MM.1S (cell line): ENCODE measurements at regions not wholly inside any gene's neighbourhood (a gene's known extent, or its start where the extent isn't known, plus 50 kb on each side); places are given as distances from the start of the nearest gene placed in this dataset.
A peak's percentile ranks its signal among the peaks of the same experiment; 100 is the strongest.

Experiments used
- DNase-seq: peaks from one replicate; pipeline ENCODE4 v3.0.0-alpha.2; 2015
- H2AFZ ChIP-seq: fragments of 300-600 bp; sonication (generic); 2 replicates; pipeline ENCODE4 v1.6.0; 2016; ENCODE audit warnings: antibody characterized with exemption, low read length
- H3F3A ChIP-seq: fragments of 300-600 bp; sonication (generic); 2 replicates; pipeline ENCODE4 v1.6.1; 2016; ENCODE audit warnings: mild to moderate bottlenecking, antibody characterized with exemption, low read length, moderate library complexity, mixed read lengths; ENCODE audit not compliant: insufficient read depth
- H3K27ac ChIP-seq: fragments of 300-600 bp; sonication (generic); 2 replicates; pipeline ENCODE4 v1.5.1; 2016; ENCODE audit warnings: mild to moderate bottlenecking, low read length
- H3K27me3 ChIP-seq: fragments of 300-600 bp; sonication (generic); replicated peaks from 2 replicates; pipeline ENCODE4 v1.6.0; 2016; ENCODE audit warnings: low read length; ENCODE audit not compliant: insufficient read depth
- H3K36me3 ChIP-seq: fragments of 300-600 bp; sonication (generic); replicated peaks from 2 replicates; pipeline ENCODE4 v1.6.1; 2016; ENCODE audit warnings: mild to moderate bottlenecking, low read length, mixed read lengths; ENCODE audit not compliant: insufficient read depth
- H3K4me1 ChIP-seq: fragments of 300-600 bp; sonication (generic); 2 replicates; pipeline ENCODE4 v1.6.1; 2016; ENCODE audit warnings: low read length, mixed read lengths
- H3K4me2 ChIP-seq: fragments of 300-600 bp; sonication (generic); 2 replicates; pipeline ENCODE4 v1.6.0; 2016; ENCODE audit warnings: low read depth, low read length
- H3K4me3 ChIP-seq: fragments of 300-600 bp; sonication (generic); 2 replicates; pipeline ENCODE4 v1.5.1; 2016; ENCODE audit warnings: low read length, mixed read lengths
- H3K79me2 ChIP-seq: fragments of 300-600 bp; sonication (generic); 2 replicates; pipeline ENCODE4 v1.6.1; 2016; ENCODE audit warnings: mixed run types, low read length, mixed read lengths
- H3K9ac ChIP-seq: fragments of 300-600 bp; sonication (generic); 2 replicates; pipeline ENCODE4 v1.6.1; 2016; ENCODE audit warnings: low read length, mixed read lengths
- H3K9me2 ChIP-seq: fragments of 300-600 bp; sonication (generic); replicated peaks from 2 replicates; pipeline ENCODE4 v1.6.1; 2016; ENCODE audit warnings: mild to moderate bottlenecking, low read length, mixed read lengths; ENCODE audit not compliant: insufficient read depth
- H3K9me3 ChIP-seq: fragments of 300-600 bp; sonication (generic); replicated peaks from 2 replicates; pipeline ENCODE4 v1.6.1; 2016; ENCODE audit warnings: mild to moderate bottlenecking, low read length, mixed read lengths; ENCODE audit not compliant: insufficient read depth
- H4K20me1 ChIP-seq: fragments of 300-600 bp; sonication (generic); 2 replicates; pipeline ENCODE4 v1.6.1; 2016; ENCODE audit warnings: mild to moderate bottlenecking, low read length, moderate library complexity, mixed read lengths; ENCODE audit not compliant: insufficient read depth
- EZH2 ChIP-seq: fragments of 300-600 bp; sonication (generic); optimal IDR thresholded peaks from 2 replicates; pipeline ENCODE3; 2017; ENCODE audit warnings: low read depth, mild to moderate bottlenecking, antibody characterized with exemption, low read length, mixed read lengths
- EZH2phosphoT487 ChIP-seq: fragments of 300-600 bp; sonication (generic); IDR thresholded peaks from 2 replicates; pipeline ENCODE4 v1.6.1; 2018; ENCODE audit warnings: antibody characterized with exemption, low read length
- TF ChIP-seq, protein P1 (sequence below): fragments of 300-600 bp; sonication (generic); IDR thresholded peaks from 2 replicates; pipeline ENCODE4 v1.5.1; 2016; ENCODE audit warnings: antibody characterized with exemption, low read length, mixed read lengths

DNA sequence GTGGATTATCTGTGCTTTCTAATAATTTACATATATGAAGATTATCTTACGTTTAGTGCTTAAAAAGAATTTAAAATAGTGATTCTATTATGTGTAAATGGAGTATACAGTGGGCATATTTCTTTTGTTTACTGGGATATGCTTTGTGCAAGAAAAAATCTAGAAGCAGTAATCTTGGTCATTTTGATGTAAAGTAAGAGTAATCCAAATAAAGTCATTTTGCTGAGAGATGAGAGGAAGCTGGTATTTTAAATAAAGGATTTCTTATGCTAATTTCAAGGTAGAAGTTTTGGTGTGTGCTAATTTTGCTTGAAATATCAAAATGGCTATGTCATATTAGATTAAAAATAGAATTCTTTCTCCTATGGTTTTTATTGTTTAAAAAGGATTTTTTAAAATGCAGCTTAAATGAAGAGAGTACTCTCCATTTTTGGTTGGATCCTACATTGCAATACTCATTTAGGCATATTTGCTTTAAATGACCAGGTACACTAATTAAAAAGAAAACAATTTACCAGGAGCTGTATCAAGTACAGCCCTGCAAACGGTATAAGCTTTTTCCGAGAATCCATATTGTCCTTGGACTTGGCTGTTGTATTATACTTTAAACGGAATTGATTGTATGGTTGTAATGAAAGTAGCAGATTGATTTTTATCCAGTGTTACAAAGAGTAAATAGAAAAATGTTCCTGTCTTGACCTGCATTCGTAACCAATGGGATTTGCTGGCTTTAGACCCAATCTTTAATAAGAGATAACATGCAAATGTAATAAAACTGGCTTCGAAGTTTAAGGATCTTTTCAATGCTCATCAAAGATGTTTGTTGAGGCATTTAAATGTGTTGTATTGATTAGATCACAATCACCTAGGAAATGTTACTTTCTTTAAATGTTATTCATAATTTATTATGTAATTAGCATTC is 574.7 kb downstream of the USP25 start:
- DNase-seq: no peak
- no peak overlapping the region for H3K9ac ChIP-seq
- H3K4me2 ChIP-seq: no peak overlapping the region
- TF ChIP-seq EZH2phosphoT487: no peak
- TF ChIP-seq EZH2: no peak
- TF ChIP-seq, protein P1, sequence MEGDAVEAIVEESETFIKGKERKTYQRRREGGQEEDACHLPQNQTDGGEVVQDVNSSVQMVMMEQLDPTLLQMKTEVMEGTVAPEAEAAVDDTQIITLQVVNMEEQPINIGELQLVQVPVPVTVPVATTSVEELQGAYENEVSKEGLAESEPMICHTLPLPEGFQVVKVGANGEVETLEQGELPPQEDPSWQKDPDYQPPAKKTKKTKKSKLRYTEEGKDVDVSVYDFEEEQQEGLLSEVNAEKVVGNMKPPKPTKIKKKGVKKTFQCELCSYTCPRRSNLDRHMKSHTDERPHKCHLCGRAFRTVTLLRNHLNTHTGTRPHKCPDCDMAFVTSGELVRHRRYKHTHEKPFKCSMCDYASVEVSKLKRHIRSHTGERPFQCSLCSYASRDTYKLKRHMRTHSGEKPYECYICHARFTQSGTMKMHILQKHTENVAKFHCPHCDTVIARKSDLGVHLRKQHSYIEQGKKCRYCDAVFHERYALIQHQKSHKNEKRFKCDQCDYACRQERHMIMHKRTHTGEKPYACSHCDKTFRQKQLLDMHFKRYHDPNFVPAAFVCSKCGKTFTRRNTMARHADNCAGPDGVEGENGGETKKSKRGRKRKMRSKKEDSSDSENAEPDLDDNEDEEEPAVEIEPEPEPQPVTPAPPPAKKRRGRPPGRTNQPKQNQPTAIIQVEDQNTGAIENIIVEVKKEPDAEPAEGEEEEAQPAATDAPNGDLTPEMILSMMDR: no peak
- no peaks in the 10 kb centered on the region for H3K27me3 ChIP-seq
- H3F3A ChIP-seq: no peaks in the 10 kb centered on the region; the same call in 1 of the 2 replicates
- H3K27ac ChIP-seq: no peak overlapping the region
- no peaks in the 10 kb centered on the region for H4K20me1 ChIP-seq
- H3K4me3 ChIP-seq: no peak overlapping the region
- H3K9me3 ChIP-seq: no peaks in the 10 kb centered on the region
- H3K79me2 ChIP-seq: no peaks in the 10 kb centered on the region
- no peaks in the 10 kb centered on the region for H3K36me3 ChIP-seq
- H3K4me1 ChIP-seq: peaks cover 3% of the 10 kb centered on the region; the same call in 1 of the 2 replicates
- H2AFZ ChIP-seq: no peak overlapping the region
- H3K9me2 ChIP-seq: no peaks in the 10 kb centered on the region

GRCh38 chr21:16305686-16306085 is 575.9 kb downstream of the USP25 start:
- no peaks in the 10 kb centered on the region for H3K79me2 ChIP-seq
- no peaks in the 10 kb centered on the region for H3K36me3 ChIP-seq
- TF ChIP-seq, protein P1: no peak
- TF ChIP-seq EZH2phosphoT487 (no peak), EZH2 (no peak)
- no peak overlapping the region for H3K4me2 ChIP-seq
- no peaks in the 10 kb centered on the region for H4K20me1 ChIP-seq
- H3K4me1 ChIP-seq: peaks cover 3% of the 10 kb centered on the region; the same call in 1 of the 2 replicates
- no peak overlapping the region for H2AFZ ChIP-seq
- no peak overlapping the region for H3K27ac ChIP-seq
- H3K9me3 ChIP-seq: no peaks in the 10 kb centered on the region
- H3K27me3 ChIP-seq: no peaks in the 10 kb centered on the region
- no peak for DNase-seq
- H3K9me2 ChIP-seq: no peaks in the 10 kb centered on the region
- H3K4me3 ChIP-seq: no peak overlapping the region
- no peak overlapping the region for H3K9ac ChIP-seq
- no peaks in the 10 kb centered on the region; the same call in 1 of the 2 replicates for H3F3A ChIP-seq

DNA sequence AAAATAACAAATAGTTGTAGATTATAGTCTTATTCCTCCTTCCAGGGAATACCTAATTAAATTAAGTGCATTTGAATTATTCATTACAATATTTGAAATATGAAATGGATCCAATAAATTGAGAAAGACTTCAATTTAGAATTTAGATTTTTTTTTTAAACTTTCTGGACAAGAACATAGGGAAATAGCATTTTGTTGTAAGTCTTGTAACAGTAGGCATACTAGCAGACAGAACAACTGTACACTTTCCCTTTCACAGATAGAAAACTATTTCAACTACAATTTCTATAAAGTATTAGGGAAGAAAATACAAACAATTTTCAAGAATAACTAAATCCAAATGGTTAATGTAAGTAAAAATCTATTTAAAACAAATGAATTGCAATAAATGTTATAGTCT is 577.5 kb downstream of the USP25 start:
- no peaks in the 10 kb centered on the region for H4K20me1 ChIP-seq
- no peaks in the 10 kb centered on the region for H3K27me3 ChIP-seq
- no peak for DNase-seq
- H3F3A ChIP-seq: no peaks in the 10 kb centered on the region; the same call in 1 of the 2 replicates
- TF ChIP-seq EZH2phosphoT487 (no peak), EZH2 (no peak)
- TF ChIP-seq, protein P1: no peak
- H3K36me3 ChIP-seq: no peaks in the 10 kb centered on the region
- 0 out of 2 replicates have a peak overlapping the region, but pooled peaks have one; percentile 47 for H3K4me2 ChIP-seq
- H3K9me3 ChIP-seq: no peaks in the 10 kb centered on the region
- no peak overlapping the region for H3K9ac ChIP-seq
- H3K4me3 ChIP-seq: no peak overlapping the region
- H3K79me2 ChIP-seq: no peaks in the 10 kb centered on the region
- H3K9me2 ChIP-seq: no peaks in the 10 kb centered on the region
- H2AFZ ChIP-seq: no peak overlapping the region
- H3K27ac ChIP-seq: no peak overlapping the region
- peaks cover 3% of the 10 kb centered on the region; the same call in 1 of the 2 replicates for H3K4me1 ChIP-seq
